GM19238 (cell line): ENCODE measurements at regions not wholly inside any gene's neighbourhood (a gene's known extent, or its start where the extent isn't known, plus 50 kb on each side); places are given as distances from the start of the nearest gene placed in this dataset.
"Not testable (repeated sequence)": the region's sequence is repeated elsewhere in the genome, so short reads cannot be mapped to it uniquely, and the experiment has no call there.

Experiments used
- DNase-seq: peaks from one replicate; pipeline ENCODE4 v3.0.0; 2011; ENCODE audit warnings: low spot score; ENCODE audit not compliant: insufficient read length

DNA sequence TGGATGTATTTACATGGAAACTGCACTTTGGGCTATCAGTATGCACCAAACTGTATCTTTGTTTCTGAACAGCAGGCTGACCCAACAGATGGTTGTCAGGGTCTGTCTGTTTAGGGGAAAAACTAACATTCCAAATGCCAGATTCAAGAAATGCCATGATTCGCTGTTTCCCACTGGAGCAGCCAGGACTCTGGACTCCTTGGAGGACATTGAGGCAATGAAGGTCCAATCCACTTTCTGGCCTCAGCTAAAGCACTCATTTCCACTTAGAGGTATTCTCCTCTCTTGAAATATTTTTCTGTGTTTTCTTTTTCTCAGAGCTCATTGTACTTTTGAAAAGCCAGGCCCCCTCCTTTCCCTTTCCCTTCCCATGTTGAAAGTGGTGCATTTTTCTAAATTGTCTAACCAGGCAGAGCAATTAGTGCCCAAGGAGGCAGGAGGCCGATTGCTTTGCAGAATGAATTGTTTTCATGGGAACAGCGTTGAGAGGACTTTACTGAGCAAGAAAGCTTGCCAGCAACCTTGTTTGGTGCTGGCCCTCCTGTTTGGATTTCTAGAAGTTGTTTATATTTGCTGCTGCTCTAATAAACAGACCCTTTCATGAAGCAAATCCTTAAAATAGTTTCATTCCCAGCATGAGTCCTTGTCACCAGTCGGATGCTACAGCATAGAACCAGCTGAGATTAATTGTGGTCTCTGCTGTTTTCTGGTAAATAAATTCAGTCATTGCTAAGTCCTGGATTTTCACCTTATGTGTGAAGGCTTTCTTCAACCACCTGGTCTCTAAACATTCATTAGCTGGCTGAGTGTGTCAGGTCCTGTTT is 132.8 kb upstream of the TAF11L2 start:
- DNase-seq: no peak

DNA sequence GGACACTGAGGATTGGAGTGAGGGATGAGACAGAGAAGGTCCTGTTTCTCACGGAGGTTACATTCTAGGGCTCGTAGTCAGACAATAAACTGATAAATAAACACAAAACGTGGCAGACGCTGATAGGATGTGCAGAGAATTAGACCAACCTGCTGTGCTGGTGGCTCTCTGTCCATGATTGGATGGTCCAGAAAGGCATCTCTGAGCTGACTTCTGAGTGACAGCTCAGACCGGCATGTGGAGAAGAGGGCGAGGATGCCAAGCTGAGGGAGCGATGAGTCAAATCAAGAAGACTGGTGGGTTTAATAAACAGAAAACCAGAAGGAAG is 132.3 kb upstream of the TAF11L2 start:
- no peak for DNase-seq

DNA sequence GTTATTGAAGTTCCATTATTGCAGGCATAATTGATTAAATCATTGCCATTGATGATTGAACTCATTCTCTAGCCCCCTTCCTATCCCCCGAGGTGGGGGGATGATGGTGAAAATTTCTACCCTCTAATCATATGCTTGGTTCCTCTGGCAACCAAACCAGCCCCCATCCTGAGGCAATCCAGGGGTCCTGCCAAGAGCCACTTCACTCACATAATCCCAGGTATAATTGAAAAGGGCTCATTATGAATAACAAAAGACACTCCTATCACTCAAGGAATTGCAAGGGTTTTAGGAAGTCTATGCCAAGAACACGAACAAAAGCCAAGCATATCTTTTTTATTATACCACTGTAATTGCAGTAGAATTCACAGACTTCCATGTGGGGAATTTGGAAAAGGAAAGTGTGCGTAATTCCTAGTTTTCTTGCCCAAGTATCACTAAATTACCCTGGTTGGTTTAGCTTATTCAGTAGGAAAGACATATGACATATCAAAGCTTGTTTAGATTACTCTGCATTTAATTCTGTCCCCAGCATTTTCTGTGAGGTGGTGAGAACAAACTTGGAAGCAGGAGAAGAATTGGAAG is 130.7 kb upstream of the TAF11L2 start:
- DNase-seq: no peak

DNA sequence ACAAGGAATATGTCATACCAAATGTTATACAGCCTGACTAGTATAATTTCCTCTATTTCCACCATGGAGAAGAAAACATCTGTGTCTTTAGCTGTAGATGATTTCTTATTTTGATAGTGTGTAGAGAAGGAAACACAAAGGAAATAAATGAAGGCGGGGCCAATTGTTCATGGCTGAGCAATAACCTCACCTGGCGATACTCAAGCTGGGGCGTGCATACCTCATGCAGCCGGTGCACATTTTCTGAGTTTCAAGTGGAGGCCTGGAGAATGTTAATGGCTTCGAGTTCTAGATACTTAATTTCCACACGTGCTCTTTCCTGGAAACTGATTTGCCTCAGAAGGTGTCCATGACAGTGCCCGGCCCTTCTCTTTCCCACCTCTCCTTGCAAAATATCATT is 127.4 kb upstream of the TAF11L2 start:
- no peak for DNase-seq

DNA sequence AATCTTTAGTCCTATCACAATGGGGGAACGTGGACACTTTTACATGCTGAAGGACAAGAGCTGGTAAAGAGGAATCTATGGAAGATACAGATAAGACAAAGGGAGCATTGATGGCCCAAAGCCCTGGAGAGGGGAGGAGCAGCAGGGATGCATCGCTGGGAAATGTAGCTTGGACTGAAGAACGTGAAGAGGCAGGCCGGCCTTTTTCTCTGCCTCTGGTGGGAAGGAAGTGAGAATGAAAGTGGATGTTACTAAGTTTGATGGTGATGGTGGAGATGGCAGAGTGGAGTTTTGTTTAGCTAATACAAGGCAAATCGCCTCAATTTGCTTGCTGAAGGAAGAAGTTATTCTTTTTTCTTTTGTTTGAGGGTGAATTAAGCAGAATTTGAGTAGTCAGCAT is 124.6 kb upstream of the TAF11L2 start:
- DNase-seq: no peak

- DNase-seq: no peak
Observed at GRCh38 chr5:17373814-17374556, 124.0 kb upstream of the TAF11L2 start.

GRCh38 chr5:17374973-17375742 is 122.9 kb upstream of the TAF11L2 start:
- no peak for DNase-seq

DNA sequence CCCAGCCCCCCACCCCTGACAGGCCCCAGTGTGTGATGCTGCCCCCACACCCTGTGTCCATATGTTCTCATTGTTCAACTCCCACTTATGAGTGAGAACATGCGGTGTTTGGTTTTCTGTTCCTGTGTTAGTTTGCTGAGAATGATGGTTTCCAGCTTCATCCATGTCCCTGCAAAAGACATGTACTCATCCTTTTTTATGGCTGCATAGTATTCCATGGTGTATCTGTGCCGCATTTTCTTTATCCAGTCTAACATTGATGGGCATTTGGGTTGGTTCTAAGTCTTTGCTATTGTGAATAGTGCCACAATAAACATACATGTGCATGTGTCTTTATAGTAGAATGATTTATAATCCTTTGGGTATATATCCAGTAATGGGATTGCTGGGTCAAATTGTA is 122.1 kb upstream of the TAF11L2 start:
- DNase-seq: not testable (repeated sequence)

DNA sequence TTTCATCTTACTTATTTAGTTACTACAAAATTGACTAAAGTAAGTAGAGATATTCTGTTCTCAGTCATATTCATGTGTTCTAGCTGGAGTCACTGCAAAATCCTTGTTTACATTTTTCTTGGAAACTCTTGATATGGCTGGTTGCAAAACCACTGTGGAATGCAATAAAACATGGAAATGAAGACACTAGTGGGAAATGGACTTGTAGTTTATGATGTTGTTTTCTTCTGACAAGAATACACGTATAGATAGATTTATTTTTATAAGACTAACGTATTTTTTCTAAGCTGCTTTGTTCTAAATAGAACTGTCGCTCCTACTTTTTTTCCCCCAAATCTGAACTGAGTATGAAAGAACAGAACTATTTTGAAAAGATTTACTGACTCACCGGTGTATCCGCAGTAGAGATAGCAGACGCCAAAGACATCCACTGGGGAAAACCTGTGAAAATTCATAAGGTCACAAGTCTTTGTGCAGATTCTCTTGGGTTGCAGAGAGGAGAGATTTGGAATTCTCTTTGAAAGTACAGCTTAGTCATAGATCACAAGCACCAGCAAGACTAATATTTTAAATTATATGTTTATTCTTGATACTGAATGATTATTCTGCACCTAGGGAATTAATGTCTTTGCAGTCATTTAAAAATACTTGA is 119.6 kb upstream of the TAF11L2 start:
- DNase-seq: no peak

GRCh38 chr5:17379100-17379951 is 118.7 kb upstream of the TAF11L2 start:
- no peak for DNase-seq

DNA sequence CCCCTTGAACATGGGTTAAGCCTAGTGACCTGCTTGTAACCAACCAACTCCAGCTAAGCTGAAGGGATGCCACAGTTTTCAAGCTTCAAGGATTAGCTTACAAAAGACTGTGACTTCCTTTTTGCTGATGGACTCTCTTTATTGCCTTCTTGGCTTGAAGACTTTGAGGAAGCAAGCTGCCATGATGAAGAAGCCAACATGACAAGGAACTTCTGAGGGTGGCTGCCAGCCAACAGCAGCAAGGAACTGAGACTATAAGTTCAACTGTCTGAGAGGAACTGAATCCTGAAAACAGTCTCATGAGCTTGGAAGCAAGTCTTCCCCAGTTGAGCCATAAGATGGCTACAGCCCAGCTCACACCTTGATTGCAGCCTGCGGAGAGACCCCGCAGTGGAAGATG is 116.1 kb upstream of the TAF11L2 start:
- no peak for DNase-seq

GRCh38 chr5:17383526-17383925 is 114.5 kb upstream of the TAF11L2 start:
- DNase-seq: no peak

DNA sequence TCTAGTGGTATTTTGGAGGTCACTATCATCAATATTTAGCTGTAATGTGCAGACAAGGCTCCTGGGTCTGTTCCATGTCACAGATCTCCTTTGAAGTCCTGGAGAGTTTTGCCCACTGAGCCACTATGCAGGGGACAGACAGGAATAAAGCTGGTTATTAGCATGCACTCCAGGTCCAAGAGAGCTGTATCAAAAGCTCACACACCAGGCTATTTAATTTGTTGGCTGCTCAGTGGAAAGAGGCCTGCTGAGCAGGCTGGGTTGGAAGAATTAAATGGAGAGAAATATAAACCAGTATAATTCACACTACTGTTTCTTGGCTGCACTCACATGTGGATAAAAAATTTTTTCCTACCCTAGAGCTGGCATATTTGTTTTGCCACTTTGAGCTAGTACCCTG is 113.8 kb upstream of the TAF11L2 start:
- DNase-seq: no peak

DNA sequence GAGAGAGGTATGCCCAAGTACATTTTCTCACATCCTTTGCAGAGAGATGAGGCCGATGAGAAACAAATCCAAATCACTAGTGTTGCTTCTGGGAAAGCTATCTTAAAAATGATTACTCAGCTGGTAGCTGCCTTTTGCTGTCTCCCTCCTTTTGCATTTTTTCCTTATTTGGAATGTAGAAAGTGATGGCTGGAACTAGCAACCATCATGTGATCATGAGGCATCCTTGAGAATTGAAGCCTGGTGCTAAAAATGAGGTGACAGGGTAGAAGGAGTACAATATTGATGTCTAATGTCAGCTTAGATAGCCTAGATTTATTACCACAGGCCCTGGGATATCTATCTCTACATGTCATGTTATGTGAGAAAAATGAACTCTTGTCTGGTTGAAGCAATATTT is 109.3 kb upstream of the TAF11L2 start:
- no peak for DNase-seq

DNA sequence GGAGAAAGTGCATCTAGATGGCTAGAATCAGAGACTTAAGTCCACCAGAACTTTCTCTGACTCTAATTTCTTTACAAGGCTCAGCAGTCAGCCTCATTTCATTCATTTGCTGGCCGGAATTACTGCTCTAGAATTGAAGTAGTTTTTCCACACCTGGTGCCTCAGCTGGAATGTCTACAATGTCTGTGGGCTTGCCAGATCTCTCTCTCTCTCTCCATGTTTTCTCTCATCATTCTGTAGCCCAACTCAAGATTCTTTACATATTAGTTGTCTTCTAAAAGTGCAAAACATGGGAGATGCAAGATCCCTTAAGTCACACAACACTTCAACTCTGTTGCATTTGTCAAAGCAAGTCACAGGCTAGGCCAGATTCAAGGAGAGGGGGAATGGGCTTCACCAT is 103.9 kb upstream of the TAF11L2 start:
- no peak for DNase-seq

DNA sequence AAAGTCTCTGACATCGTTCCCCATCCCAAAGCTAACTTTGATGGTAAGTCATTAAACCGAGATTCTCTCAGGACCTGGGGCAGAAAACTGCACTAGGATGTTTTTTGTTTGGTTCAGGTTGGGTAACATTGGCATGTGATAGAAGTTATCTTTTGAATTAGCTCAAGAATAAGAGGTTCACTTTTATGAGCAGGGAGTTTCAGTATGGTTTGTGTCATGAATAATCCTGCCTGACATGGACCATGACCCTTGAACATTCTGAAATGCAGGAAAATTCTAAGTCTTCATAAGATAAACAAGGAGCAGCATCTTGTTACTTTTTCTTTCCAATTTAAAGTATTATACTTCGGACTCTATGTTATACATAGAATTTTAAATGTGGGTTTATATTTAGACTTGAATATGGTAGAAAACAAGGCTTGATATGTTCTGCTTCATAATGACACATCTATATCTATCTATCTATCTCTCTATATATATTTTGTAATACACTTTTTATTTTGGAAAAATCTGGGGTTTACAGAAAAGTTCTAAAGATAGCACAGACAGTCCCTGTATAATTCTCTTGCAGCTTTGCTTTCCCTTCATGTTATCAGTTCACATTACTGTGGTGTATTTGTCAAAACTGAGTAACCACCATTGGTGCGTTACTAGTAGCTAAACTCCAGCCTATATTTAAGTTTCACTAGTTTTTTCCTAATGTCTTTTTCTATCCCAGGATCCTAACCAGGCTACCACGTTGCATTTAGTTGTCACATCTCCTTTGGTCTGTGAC is 102.7 kb upstream of the TAF11L2 start:
- no peak for DNase-seq

DNA sequence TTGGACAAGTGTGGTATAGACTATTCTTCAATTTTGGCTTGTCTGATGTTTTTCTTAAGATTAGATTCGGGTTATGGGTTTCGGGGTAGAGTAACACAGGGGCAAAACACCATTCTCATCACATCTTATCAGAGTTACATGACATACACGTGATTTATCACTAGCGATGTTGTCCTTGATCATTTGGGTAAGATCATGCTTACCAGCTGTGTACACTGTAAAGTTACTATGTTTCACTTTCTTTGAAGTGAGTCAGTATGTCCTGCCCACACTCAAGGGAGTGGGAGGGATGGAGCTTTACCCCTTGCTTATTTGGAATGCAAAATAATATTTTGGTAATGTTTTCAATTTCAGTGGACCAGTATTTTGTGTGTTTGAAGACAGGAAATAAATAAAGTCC is 101.8 kb upstream of the TAF11L2 start:
- DNase-seq: no peak

DNA sequence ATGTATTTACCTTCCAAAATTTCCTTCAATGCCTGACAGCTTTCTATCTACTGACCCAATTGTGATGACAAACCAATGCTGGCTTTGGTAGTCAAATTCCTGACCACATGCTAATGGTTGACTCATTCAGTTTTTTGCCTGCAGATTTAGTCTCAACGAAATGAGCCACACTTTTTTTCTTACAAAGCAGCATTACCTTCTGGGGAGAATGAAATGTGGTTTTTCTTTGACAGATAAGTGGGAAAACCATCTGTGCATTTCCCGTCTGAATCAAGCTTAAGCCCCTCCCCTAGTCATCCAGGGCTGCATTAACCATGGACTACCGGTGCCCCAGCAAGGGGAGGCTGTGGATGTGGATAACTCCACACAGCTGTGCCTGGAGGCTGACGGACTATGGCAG is 99.6 kb upstream of the TAF11L2 start:
- no peak for DNase-seq
